HepG2 (cell line): ENCODE measurements at regions not wholly inside any gene's neighbourhood (a gene's known extent, or its start where the extent isn't known, plus 50 kb on each side); places are given as distances from the start of the nearest gene placed in this dataset.

ENCODE experiments used
- ATF1 ChIP-seq: IDR thresholded peaks from 2 replicates; pipeline ENCODE4 v1.6.1; 2016; ENCODE audit warnings: mild to moderate bottlenecking, control low read depth
- EZH2 ChIP-seq: conservative IDR thresholded peaks from 2 replicates; pipeline ENCODE4 v1.6.1; 2012; ENCODE audit warnings: mild to moderate bottlenecking, low read depth, low read length, moderate library complexity
- FOXK2 ChIP-seq: fragments of 450-650 bp; IDR thresholded peaks from 2 replicates; pipeline ENCODE4 v1.6.1; 2016
- KAT8 ChIP-seq: IDR thresholded peaks from 2 replicates; pipeline ENCODE4 v1.6.1; 2016; ENCODE audit warnings: missing genetic modification reagents, missing compliant biosample characterization
- POLR2AphosphoS5 ChIP-seq: IDR thresholded peaks from 2 replicates; pipeline ENCODE4 v1.6.1; 2012; ENCODE audit warnings: low read depth, low read length
- ZNF781 ChIP-seq: sonication (generic); formaldehyde crosslinking; IDR thresholded peaks from 2 replicates; pipeline ENCODE4 v1.5.1; 2020; ENCODE audit warnings: borderline replicate concordance, mild to moderate bottlenecking, missing genetic modification reagents; ENCODE audit errors: not compliant biosample characterization
- TF ChIP-seq, protein P1 (sequence below): sonication (generic); formaldehyde crosslinking; IDR thresholded peaks from 2 replicates; pipeline ENCODE4 v1.5.1; 2020; ENCODE audit warnings: missing genetic modification reagents, mild to moderate bottlenecking, borderline replicate concordance
- TF ChIP-seq, protein P2 (sequence below): IDR thresholded peaks from 2 replicates; pipeline ENCODE4 v1.6.1; 2012; ENCODE audit warnings: low read length, improper control_type of control experiment
- TF ChIP-seq, protein P3 (sequence below): sonication (generic); formaldehyde crosslinking; IDR thresholded peaks from 2 replicates; pipeline ENCODE4 v1.5.0; 2020; ENCODE audit warnings: missing genetic modification reagents
- TF ChIP-seq, protein P4 (sequence below): sonication (generic); formaldehyde crosslinking; IDR thresholded peaks from 2 replicates; pipeline ENCODE4 v1.5.0; 2020; ENCODE audit warnings: mild to moderate bottlenecking, missing genetic modification reagents, moderate library complexity

DNA sequence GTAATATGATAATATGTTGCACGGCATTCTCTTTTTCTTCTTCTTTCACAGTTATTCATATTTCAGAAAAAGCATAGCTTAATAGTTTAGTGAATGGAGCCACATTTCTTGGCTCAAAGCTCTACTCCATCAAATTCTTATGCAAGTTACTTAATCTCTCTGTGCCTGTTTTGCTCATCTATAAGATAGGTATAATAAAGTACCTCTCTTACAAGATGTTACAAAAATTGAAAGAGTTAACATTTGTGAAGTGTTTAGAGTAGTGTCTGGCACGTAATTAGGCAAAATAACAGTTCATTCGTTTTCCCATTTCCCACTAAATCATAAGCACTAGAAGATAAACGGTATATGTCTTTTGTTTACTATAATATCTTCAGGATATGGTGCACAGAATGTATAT lies 1304.4 kb upstream of the EYS start:
- TF ChIP-seq EZH2 = no peak
- no peak for TF ChIP-seq ATF1
- no peak for TF ChIP-seq POLR2AphosphoS5
- no peak for TF ChIP-seq FOXK2
- TF ChIP-seq, protein P1, sequence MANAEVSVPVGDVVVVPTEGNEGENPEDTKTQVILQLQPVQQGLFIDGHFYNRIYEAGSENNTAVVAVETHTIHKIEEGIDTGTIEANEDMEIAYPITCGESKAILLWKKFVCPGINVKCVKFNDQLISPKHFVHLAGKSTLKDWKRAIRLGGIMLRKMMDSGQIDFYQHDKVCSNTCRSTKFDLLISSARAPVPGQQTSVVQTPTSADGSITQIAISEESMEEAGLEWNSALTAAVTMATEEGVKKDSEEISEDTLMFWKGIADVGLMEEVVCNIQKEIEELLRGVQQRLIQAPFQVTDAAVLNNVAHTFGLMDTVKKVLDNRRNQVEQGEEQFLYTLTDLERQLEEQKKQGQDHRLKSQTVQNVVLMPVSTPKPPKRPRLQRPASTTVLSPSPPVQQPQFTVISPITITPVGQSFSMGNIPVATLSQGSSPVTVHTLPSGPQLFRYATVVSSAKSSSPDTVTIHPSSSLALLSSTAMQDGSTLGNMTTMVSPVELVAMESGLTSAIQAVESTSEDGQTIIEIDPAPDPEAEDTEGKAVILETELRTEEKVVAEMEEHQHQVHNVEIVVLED (CRISPR knock-in tag) = no peak
- no peak for TF ChIP-seq ZNF781 (CRISPR knock-in tag)
- TF ChIP-seq, protein P2, sequence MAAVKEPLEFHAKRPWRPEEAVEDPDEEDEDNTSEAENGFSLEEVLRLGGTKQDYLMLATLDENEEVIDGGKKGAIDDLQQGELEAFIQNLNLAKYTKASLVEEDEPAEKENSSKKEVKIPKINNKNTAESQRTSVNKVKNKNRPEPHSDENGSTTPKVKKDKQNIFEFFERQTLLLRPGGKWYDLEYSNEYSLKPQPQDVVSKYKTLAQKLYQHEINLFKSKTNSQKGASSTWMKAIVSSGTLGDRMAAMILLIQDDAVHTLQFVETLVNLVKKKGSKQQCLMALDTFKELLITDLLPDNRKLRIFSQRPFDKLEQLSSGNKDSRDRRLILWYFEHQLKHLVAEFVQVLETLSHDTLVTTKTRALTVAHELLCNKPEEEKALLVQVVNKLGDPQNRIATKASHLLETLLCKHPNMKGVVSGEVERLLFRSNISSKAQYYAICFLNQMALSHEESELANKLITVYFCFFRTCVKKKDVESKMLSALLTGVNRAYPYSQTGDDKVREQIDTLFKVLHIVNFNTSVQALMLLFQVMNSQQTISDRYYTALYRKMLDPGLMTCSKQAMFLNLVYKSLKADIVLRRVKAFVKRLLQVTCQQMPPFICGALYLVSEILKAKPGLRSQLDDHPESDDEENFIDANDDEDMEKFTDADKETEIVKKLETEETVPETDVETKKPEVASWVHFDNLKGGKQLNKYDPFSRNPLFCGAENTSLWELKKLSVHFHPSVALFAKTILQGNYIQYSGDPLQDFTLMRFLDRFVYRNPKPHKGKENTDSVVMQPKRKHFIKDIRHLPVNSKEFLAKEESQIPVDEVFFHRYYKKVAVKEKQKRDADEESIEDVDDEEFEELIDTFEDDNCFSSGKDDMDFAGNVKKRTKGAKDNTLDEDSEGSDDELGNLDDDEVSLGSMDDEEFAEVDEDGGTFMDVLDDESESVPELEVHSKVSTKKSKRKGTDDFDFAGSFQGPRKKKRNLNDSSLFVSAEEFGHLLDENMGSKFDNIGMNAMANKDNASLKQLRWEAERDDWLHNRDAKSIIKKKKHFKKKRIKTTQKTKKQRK = no peak
- TF ChIP-seq, protein P3, sequence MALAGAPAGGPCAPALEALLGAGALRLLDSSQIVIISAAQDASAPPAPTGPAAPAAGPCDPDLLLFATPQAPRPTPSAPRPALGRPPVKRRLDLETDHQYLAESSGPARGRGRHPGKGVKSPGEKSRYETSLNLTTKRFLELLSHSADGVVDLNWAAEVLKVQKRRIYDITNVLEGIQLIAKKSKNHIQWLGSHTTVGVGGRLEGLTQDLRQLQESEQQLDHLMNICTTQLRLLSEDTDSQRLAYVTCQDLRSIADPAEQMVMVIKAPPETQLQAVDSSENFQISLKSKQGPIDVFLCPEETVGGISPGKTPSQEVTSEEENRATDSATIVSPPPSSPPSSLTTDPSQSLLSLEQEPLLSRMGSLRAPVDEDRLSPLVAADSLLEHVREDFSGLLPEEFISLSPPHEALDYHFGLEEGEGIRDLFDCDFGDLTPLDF (CRISPR knock-in tag) = no peak
- TF ChIP-seq, protein P4, sequence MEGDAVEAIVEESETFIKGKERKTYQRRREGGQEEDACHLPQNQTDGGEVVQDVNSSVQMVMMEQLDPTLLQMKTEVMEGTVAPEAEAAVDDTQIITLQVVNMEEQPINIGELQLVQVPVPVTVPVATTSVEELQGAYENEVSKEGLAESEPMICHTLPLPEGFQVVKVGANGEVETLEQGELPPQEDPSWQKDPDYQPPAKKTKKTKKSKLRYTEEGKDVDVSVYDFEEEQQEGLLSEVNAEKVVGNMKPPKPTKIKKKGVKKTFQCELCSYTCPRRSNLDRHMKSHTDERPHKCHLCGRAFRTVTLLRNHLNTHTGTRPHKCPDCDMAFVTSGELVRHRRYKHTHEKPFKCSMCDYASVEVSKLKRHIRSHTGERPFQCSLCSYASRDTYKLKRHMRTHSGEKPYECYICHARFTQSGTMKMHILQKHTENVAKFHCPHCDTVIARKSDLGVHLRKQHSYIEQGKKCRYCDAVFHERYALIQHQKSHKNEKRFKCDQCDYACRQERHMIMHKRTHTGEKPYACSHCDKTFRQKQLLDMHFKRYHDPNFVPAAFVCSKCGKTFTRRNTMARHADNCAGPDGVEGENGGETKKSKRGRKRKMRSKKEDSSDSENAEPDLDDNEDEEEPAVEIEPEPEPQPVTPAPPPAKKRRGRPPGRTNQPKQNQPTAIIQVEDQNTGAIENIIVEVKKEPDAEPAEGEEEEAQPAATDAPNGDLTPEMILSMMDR (CRISPR knock-in tag) = no peak
- no peak for TF ChIP-seq KAT8 (CRISPR knock-in tag)
